H1 (cell line): ENCODE measurements at regions not wholly inside any gene's neighbourhood (a gene's known extent, or its start where the extent isn't known, plus 50 kb on each side); places are given as distances from the start of the nearest gene placed in this dataset.

Experiments
- CHD7 ChIP-seq: fragments of 300-600 bp; sonication (generic); IDR thresholded peaks from 2 replicates; pipeline ENCODE4 v1.7.1; 2012; ENCODE audit warnings: low read length, moderate library complexity, mild to moderate bottlenecking, inconsistent platforms; ENCODE audit not compliant: insufficient replicate concordance
- EP300 ChIP-seq, 2 experiments: IDR thresholded peaks; 1 replicate in 1 of 2; 2 replicates in 1 of 2; pipeline ENCODE4 v1.6.1; 2011 to 2012; ENCODE audit warnings: low read depth in 2 of 2, low read length in 2 of 2, mild to moderate bottlenecking in 2 of 2, borderline replicate concordance in 1 of 2, inconsistent platforms in 1 of 2, moderate library complexity in 1 of 2
- EZH2 ChIP-seq: fragments of 200-600 bp; sonication (generic); IDR thresholded peaks from 2 replicates; pipeline ENCODE4 v1.7.1; 2012; ENCODE audit warnings: low read depth, mild to moderate bottlenecking, moderate library complexity, low read length, inconsistent platforms; ENCODE audit not compliant: severe bottlenecking
- POLR2A ChIP-seq, 2 experiments: IDR thresholded peaks; 1 replicate in 1 of 2; 2 replicates in 1 of 2; pipeline ENCODE4 v1.6.1; 2011; ENCODE audit warnings: low read depth in 2 of 2, low read length in 2 of 2, mild to moderate bottlenecking in 2 of 2; ENCODE audit errors: control extremely low read depth in 1 of 2
- SIX5 ChIP-seq: IDR thresholded peaks from 2 replicates; pipeline ENCODE4 v1.6.1; 2011; ENCODE audit warnings: mild to moderate bottlenecking, low read depth, low read length
- SRF ChIP-seq: IDR thresholded peaks from 2 replicates; pipeline ENCODE4 v1.6.1; 2011; ENCODE audit warnings: mild to moderate bottlenecking, low read depth, low read length, moderate library complexity
- TF ChIP-seq, protein P1 (sequence below), 3 experiments: IDR thresholded peaks; 1 replicate in 2 of 3; 2 replicates in 1 of 3; pipeline versions ENCODE4 v1.5.1 to v1.6.1; 2011; ENCODE audit warnings: low read length in 3 of 3, mild to moderate bottlenecking in 3 of 3, inconsistent platforms in 2 of 3, low read depth in 1 of 3, moderate library complexity in 1 of 3; ENCODE audit not compliant: insufficient read depth in 1 of 3; ENCODE audit errors: control extremely low read depth in 1 of 3

- TF ChIP-seq CHD7 (no peak), EP300 (IDR thresholded peaks at IDR 0.05; ENCODE audit: borderline replicate concordance in 1 of 2, low read depth in 2 of 2, low read length in 2 of 2) (no peak), SRF (no peak), POLR2A (IDR thresholded peaks at IDR 0.05; ENCODE audit: control extremely low read depth in 1 of 2, low read depth in 2 of 2, low read length in 2 of 2) (no peak), EZH2 (no peak), SIX5 (no peak)
- TF ChIP-seq, protein P1, sequence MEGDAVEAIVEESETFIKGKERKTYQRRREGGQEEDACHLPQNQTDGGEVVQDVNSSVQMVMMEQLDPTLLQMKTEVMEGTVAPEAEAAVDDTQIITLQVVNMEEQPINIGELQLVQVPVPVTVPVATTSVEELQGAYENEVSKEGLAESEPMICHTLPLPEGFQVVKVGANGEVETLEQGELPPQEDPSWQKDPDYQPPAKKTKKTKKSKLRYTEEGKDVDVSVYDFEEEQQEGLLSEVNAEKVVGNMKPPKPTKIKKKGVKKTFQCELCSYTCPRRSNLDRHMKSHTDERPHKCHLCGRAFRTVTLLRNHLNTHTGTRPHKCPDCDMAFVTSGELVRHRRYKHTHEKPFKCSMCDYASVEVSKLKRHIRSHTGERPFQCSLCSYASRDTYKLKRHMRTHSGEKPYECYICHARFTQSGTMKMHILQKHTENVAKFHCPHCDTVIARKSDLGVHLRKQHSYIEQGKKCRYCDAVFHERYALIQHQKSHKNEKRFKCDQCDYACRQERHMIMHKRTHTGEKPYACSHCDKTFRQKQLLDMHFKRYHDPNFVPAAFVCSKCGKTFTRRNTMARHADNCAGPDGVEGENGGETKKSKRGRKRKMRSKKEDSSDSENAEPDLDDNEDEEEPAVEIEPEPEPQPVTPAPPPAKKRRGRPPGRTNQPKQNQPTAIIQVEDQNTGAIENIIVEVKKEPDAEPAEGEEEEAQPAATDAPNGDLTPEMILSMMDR (IDR thresholded peaks at IDR 0.05; ENCODE audit: control extremely low read depth in 1 of 3, insufficient read depth in 1 of 3, low read depth in 1 of 3, low read length in 3 of 3): no peak
Measured at GRCh38 chr1:78410643-78411042, 80.1 kb upstream of the PTGFR start (continued).
